Peyer's patch (tissue), 4 donors: ENCODE measurements at regions not wholly inside any gene's neighbourhood (a gene's known extent, or its start where the extent isn't known, plus 50 kb on each side); places are given as distances from the start of the nearest gene placed in this dataset.
"Not testable (repeated sequence)": the region's sequence is repeated elsewhere in the genome, so short reads cannot be mapped to it uniquely, and the experiment has no call there.

Source experiments
- DNase-seq, 3 donors: peaks; one replicate each; pipeline ENCODE4 v3.0.0-alpha.2; 2017 to 2019
- H3K27ac ChIP-seq, 4 donors: fragments of 200-600 bp; sonication (generic); one replicate each; pipeline ENCODE4 v1.5.1; 2016 to 2019
- H3K27me3 ChIP-seq, 2 donors: fragments of 200-600 bp; sonication (generic); one replicate each; pipeline ENCODE4 v1.5.1; 2019
- H3K36me3 ChIP-seq, 3 donors: fragments of 200-600 bp; sonication (generic); one replicate each; pipeline ENCODE4 v1.5.1; 2016 to 2019
- H3K4me1 ChIP-seq, 4 donors: fragments of 200-600 bp; sonication (generic); one replicate each; pipeline ENCODE4 v1.5.1; 2016 to 2019
- H3K4me3 ChIP-seq, 4 donors: fragments of 200-600 bp; sonication (generic); 1 replicate in 3 of 4; 2 replicates in 1 of 4; pipeline ENCODE4 v1.5.1; 2016 to 2019; ENCODE audit warnings: mild to moderate bottlenecking in 1 of 4
- H3K9me3 ChIP-seq, 4 donors: fragments of 200-600 bp; sonication (generic); one replicate each; pipeline ENCODE4 v1.5.1; 2016 to 2019; ENCODE audit warnings: mild to moderate bottlenecking in 1 of 4
- CTCF ChIP-seq, 6 experiments: fragments of 450-650 bp in 4 of 6; fragments of 200-600 bp in 2 of 6; sonication (generic) in 1 of 6; IDR thresholded peaks; one replicate each; pipeline ENCODE4 v1.5.1; 2017 to 2019; ENCODE audit warnings: antibody characterized with exemption in 6 of 6, mild to moderate bottlenecking in 3 of 6, moderate library complexity in 1 of 6
- POLR2A ChIP-seq, 2 donors: fragments of 450-650 bp; IDR thresholded peaks; one replicate each; pipeline ENCODE4 v1.5.1; 2017; ENCODE audit warnings: antibody characterized with exemption in 2 of 2, mild to moderate bottlenecking in 2 of 2, moderate library complexity in 2 of 2

GRCh38 chr4:159778298-159778697 lies 675.4 kb downstream of the RAPGEF2 start:
- H3K27me3 ChIP-seq: no peaks in the 10 kb centered on the region
- no peak for DNase-seq
- TF ChIP-seq POLR2A (IDR thresholded peaks at IDR 0.05): no peak
- TF ChIP-seq CTCF (IDR thresholded peaks at IDR 0.05): no peak

GRCh38 chr4:159779716-159780115 lies 676.8 kb downstream of the RAPGEF2 start:
- no peak for TF ChIP-seq CTCF (IDR thresholded peaks at IDR 0.05)
- TF ChIP-seq POLR2A (IDR thresholded peaks at IDR 0.05): no peak
- H3K36me3 ChIP-seq: no peaks in the 10 kb centered on the region
- DNase-seq: no peak
- H3K27me3 ChIP-seq: no peaks in the 10 kb centered on the region
- no peaks in the 10 kb centered on the region for H3K4me1 ChIP-seq
- no peak overlapping the region for H3K4me3 ChIP-seq
- no peaks in the 10 kb centered on the region for H3K9me3 ChIP-seq
- H3K27ac ChIP-seq: no peak overlapping the region

More at GRCh38 chr4:159778298-159778697, 675.4 kb downstream of the RAPGEF2 start:
- no peak overlapping the region for H3K4me3 ChIP-seq
- H3K36me3 ChIP-seq: no peaks in the 10 kb centered on the region
- H3K27ac ChIP-seq: no peak overlapping the region
- H3K4me1 ChIP-seq: no peaks in the 10 kb centered on the region
- H3K9me3 ChIP-seq: no peaks in the 10 kb centered on the region

GRCh38 chr4:159780196-159780922 lies 677.5 kb downstream of the RAPGEF2 start:
- Histone ChIP-seq H3K4me3 (no peak overlapping the region), H3K4me1 (no peaks in the 10 kb centered on the region), H3K36me3 (no peaks in the 10 kb centered on the region)

GRCh38 chr4:159787901-159788300 lies 685.0 kb downstream of the RAPGEF2 start:
- DNase-seq: no peak
- Histone ChIP-seq H3K27me3 (no peaks in the 10 kb centered on the region), H3K4me3 (no peak overlapping the region), H3K9me3 (no peaks in the 10 kb centered on the region), H3K27ac (no peak overlapping the region), H3K36me3 (no peaks in the 10 kb centered on the region), H3K4me1 (no peaks in the 10 kb centered on the region)
- TF ChIP-seq CTCF (IDR thresholded peaks at IDR 0.05) (no peak), POLR2A (IDR thresholded peaks at IDR 0.05) (no peak)

More at GRCh38 chr4:159780196-159780922, 677.5 kb downstream of the RAPGEF2 start:
- no peak for TF ChIP-seq POLR2A (IDR thresholded peaks at IDR 0.05)
- no peak for TF ChIP-seq CTCF (IDR thresholded peaks at IDR 0.05)
- no peaks in the 10 kb centered on the region for H3K9me3 ChIP-seq
- no peaks in the 10 kb centered on the region for H3K27me3 ChIP-seq
- DNase-seq: no peak
- no peak overlapping the region for H3K27ac ChIP-seq

GRCh38 chr4:159791334-159791733 lies 688.5 kb downstream of the RAPGEF2 start:
- H3K36me3 ChIP-seq: no peaks in the 10 kb centered on the region
- H3K27ac ChIP-seq: no peak overlapping the region
- no peaks in the 10 kb centered on the region for H3K4me1 ChIP-seq
- H3K9me3 ChIP-seq: no peaks in the 10 kb centered on the region
- no peak for DNase-seq
- no peak for TF ChIP-seq POLR2A (IDR thresholded peaks at IDR 0.05)
- no peak for TF ChIP-seq CTCF (IDR thresholded peaks at IDR 0.05)
- H3K27me3 ChIP-seq: no peaks in the 10 kb centered on the region
- no peak overlapping the region for H3K4me3 ChIP-seq

- H3K27me3 ChIP-seq, DNase-seq, H3K27ac ChIP-seq, H3K4me3 ChIP-seq, H3K4me1 ChIP-seq, H3K9me3 ChIP-seq, H3K36me3 ChIP-seq: not testable (repeated sequence)
Measured at GRCh38 chr4:159804592-159804991, 701.7 kb downstream of the RAPGEF2 start.
